Ammon's horn (tissue), 1 donor: ENCODE measurements at regions not wholly inside any gene's neighbourhood (a gene's known extent, or its start where the extent isn't known, plus 50 kb on each side); places are given as distances from the start of the nearest gene placed in this dataset.

Experiments
- DNase-seq: peaks from one replicate; pipeline ENCODE4 v3.0.0-alpha.2; 2016; ENCODE audit warnings: low spot score

DNA sequence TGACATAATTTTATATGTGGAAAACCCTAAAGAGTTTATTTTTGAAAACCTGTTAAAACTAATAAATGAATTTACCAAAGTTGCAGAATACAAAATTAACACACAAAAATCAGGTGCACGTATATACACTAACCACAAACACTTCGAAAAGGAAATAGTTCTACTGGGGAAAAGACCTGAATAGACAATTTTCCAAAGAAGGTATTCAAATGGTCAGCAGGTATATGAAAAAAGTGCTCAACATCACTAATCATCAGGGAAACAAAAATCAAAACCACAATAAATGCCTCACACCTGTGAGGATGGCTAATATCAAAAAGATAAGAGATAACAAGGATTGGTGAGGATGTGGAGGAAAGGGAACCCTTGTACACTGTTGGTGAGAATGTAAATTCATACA, 110.6 kb downstream of the PXDC1 start:
- no peak for DNase-seq

DNA sequence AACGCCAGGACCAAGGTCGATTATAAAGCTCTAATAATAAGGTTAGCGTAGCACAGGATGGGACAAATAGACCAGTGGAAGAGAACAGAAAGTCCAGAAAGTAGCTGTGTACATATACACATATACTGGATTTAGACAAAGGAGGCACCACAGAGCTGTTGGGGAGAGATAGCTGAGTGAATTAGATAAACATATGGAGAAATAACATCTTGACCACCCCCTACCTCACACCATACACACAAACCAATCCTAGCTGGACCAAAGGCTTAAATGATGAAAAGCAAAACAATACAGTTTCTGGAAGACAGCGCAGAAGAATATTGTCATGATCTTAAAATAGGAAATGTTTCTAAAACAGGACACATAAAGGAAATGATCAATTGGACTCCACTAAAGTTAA, 112.9 kb downstream of the PXDC1 start:
- no peak for DNase-seq

DNA sequence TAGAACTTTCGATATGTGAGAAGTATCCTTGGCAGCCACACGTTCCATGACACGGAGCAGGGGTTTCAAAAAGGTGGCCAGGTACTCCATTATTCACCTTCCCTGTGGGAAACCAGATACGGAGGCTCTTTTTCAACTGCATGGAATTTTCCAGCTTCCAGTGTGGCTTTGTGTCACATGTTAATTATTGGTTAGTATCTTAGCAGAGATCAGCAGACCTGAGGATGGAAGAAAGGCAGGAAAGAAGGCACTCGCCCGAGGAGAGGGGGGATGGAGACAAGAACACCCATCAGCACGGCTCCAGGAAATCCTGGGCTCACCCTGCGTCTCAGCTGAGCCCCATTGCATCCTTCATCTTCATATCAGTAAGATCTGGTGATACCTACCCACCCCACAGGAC, 115.5 kb downstream of the PXDC1 start:
- DNase-seq: no peak

DNA sequence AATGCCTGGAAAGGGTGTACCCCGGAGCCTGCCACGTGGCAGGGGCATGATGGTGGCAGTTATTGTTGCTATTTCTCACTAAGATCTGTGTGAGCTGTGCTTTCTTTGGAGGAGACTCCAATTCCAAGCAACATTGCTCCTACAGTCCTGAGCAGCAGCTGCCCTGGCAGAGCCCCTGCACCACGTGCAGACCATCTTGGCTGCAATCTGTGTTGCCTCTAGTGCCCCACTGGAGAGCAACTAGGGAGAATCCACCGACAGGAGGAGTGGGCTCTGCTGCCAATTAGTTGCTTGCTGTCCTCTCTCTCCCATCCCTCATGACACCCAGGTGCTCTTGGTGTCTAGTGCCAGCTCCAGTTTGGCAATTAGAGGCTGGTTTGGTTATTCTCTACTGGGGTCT, 116.0 kb downstream of the PXDC1 start:
- peak; percentile 55 for DNase-seq

DNA sequence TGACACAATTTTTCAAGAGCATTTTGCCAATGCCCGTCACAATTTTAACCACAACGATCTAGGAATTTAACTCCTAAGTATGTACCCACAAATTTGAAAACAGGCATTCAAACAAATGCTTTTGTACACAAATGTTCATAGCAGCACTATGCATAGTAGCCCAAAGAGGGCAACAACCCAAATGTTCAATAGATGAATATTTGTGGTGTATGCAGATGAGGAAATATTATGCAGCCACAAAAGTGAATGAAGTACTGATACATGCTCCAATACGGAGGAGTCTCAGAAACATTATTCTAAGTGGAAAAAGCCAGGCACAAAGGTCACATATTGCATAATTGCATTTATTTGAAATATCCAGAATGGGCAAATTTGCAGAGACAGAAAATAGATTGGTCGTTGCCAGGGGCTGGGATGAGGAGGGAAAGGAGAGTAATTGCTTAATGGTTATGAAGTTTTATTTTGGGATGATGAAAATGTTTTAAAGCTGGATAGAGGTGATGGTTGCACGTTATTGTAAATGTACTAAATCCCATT, 117.2 kb downstream of the PXDC1 start:
- no peak for DNase-seq

DNA sequence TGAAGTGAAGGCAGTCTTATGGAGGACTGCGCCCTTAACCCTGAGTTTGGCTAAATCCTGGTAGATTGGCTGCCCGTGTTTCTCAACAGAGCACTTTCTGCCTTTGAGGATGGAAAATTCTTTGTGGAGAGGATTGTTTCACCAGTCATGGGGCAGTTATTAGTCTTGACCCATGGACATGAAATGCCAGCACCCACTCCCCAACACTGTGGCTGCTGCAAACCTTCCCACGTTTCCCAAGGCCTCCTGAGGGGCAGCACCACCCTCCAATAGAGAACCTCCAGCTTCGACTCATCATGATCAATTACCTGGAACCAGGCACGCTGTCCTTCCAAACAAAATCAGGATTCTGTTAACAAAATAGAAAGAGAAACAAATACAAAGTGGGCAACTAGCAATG, 117.8 kb downstream of the PXDC1 start:
- no peak for DNase-seq

DNA sequence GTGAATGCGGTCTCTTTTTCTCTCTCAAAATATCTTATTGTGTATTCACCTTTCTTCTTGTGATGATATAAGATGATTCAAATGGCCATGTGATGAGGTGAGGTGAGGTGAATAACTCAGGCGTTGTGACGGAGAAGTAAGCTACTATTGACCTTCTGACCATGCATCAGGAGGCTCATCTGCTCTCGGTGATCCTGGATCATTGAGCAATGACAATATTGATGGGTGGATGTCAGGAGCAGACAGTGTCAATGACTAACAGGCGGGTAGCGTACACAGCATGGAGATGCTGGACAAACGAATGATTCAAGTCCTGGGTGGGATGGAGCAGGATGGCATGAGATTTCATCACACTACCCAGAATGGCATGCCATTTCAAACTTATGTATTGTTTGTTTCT, 119.6 kb downstream of the PXDC1 start:
- DNase-seq: no peak

DNA sequence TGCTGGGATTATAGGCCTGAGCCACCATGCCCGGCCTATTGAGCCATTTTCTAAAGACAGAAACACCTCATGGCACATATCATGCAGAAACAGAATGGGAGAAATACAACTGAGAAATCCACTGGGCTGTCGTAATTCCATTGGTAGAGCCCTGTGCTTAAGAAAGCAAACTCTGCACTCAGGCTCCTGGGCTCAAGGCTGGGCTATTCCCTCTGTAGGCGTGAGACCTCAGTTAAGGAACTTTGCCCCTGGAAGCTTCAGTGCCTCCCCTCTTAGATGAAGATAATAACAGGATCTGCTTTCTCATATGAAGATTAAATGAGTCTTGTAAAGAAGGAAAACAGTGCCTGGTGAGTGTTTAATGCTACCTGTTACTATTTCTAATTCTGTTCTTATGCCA, 120.3 kb downstream of the PXDC1 start:
- DNase-seq: no peak

DNA sequence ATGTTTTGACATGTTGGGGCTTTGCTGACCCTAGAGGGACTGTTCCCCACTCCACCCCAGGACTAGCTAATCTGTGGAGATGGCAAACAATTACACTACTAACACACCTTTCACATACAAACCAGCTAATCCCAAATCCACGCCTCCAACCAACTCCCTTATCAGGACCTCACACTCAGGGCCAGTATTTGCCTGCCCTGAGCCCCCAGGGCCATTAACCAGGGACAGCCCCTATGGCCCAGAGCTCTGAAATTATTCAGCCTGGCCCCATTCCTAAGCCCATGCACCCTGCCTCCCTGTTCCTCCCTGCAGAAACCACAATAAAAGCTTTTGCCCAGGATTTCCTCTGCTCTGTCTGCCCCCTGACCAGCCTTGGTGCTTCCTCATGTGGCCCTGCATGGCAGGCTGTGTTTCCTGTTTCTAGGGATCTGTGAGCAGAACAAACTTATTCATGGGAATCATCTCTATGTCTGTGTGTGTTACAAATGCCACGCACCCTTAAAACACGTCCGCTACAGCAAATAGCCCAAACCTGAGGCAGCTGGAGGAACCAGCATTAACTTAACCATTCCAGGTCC, 121.2 kb downstream of the PXDC1 start:
- no peak for DNase-seq

DNA sequence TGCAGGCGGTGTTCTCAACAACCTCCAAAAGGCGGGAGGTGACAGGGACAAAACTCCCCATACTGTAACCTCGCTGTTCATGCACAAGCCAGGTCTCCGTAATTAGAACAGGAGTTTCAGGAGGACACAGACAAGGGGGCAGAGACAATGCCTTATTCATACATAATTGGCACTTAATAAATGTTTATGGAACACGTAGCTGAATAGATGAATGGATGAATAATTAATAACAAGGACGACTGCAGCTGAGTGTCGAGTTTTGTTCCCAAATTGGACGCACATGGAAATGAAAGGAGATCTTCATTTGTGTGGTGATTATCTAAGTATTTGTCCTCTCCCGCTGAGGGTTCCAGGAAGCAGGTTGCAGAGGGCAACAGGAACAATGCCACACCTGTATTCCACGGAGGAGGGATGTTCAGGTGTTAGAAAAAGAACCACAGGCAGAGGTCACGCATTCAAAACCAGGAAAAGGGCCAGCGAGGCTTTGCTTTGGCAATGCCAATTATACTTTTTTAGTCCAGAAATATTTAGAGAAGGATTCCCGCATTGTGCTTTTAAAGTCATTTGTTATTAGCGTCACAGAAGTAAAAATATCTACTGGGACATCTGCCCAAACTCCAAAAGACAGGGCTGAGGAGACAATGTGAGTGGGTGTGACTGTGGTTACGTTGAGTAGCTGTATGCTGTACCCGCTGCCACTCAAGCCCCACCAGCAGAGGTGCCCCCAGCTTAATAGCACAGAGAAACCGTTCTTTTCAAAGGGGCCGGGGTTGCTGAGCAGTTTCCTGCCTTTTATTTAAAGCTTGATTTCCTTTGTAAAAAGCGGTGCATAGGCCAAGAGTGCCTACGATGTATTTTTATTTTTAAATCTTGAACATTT, 123.3 kb downstream of the PXDC1 start:
- DNase-seq: no peak

DNA sequence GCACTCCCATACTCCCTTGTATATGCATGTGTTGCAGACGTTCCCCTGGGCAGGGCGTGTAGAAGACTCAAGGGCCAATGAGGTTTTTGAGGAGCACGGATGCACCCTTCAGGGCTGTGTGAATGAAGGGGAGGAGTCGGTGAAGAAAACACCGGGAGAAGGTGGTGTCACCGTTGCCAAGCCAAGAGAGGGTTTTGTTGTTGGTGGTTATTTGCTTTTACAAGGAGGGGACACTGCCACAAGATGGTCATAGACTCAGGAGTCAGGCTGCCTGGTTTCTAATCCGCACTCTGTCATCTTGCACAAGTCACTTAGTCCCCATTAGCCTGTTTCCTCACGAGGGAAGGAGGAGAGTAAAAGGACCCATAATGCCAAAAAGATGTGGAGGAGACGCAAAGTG, 124.0 kb downstream of the PXDC1 start:
- DNase-seq: no peak

DNA sequence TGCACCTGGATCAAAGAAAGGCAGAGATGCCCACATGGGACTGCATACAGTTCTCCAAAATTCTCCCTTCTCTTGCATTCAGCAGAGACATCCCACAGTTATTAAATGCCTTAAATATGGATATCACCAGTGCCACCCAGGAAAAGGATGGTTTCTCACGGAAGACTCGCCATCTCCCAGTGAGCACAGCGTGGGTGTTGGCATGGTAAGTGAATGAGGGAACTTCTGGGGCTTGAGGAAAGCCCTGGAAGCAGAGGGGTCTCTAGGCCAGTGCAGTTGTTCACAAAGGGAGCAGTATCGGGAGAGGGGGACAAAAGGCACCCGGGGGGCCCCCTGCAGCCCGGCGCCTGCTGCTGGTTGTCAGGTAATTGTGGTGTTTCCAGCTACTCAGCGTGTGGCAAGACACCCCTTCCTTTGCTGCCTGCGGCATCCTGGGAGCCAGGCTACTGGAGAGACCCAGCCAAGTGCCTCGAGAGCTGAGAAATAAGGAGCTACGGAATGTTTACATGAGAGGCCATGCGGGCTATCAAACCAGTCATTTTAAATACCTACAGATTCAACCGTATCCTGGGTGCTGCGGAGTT, 125.4 kb downstream of the PXDC1 start:
- no peak for DNase-seq

DNA sequence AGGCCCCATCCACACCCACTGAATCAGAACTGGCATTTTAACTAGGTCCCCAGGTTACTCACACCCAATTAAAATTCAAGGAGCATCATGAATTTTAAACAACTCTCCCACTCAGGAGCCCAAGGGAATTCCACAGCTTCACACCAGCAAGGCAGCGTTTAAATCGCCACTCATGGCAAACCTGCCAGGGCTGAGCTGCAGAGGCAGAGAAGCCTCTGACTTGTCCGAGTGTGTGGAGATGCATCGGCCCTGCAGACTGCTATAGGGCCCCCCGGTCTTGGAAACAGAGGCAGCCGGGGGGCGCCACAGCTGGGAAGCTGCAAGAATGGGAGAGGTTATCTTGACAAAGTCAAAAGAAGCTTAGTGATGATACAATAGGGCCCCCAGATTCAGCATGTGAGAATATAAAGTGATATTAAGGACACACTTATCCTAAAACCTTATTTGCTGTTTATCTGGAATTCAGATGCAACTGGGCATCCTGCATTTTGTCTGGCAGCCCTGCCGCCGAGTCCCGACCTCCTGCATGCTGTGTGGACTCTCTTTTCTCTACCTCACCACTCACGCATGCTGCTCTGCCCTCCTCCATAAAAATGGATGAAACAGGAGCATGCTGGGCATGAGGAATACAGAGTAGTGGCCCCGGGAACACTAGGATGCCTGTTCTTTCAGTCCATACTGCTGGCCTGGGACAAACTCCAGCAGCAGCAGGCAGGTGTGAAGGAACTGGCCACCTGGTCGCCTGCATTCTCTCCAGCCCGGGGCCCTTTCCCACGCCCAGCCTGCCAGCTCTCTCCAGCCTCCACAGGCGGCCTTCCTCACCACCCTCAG, 126.1 kb downstream of the PXDC1 start:
- no peak for DNase-seq

DNA sequence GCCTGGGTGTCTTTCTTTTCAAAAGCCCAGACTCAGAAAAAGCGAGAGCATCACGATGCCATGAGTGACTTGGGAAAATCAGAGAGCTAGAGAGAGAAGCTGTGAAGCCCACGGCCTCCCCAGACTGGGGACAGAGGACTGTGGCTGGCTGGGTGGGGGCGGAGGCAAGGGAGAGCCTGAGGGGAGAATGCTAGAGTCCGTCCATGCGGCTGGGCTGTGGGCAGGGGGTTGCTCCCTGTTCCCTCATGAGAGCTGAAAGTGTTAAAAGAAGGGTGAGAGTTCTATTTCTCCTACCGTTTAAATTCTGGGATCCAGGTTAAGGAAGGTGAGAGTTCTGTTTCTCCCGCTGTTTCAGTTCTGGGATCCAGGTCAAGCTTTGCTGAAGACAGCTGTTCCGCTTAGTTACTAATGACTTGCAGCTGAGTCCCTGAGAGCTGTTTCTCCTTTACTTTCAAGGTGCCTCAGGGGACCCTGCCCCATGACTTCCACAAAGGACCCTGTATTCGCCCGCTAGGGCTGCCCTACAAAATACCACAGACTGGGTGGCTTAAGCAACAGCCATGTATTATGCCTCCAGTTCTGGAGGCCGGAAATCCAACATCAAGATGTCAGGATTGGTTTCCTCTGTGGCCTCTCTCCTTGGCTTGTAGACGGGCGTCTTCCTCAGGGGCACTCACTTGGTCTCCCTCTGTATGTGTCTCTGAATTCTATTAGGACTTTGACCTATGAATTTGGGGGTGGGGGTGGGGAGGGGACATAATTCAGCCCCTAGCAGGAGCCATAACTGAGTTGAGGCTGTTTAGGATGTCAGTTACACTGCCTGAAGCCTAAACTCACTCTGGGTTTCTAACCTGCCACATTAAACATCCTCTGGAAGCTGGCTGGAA, 127.0 kb downstream of the PXDC1 start:
- DNase-seq: no peak

DNA sequence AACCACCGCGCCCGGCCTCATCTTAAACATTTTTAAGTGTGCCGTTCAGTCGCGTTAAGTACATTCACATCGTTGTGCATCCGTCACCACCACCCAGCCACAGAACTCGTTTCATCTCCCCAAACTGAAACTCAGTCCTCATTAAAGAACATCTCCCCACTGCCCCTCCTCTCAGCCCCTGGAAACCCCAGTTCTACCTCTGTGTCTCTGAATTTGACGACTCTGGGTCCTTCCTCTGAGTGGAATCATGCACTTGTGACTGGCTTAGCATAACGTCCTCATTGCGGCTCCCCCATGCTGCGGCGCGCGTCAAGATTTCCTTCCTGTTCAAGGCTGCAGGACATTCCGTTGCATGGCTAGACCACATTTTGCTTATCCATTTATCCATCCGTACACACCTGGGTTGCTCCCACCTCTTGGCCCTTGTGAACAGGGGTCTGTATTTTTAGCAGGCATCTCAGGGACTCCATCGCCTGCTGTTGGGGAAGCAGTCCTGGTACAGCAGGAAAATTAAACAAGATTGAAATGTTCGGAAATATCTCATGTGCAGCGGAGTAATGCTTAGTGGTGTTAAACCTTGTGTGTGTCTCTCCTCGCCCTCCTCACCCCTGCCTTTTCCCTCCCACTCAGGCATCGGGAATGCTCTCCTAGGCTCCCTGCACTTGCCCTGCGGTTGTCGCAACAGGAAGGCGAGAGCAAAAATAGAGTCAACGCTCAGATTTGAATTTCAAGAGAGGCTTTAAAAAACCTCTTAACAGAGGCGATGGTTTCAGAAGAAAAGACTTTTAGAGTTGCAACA, 127.9 kb downstream of the PXDC1 start:
- no peak for DNase-seq

DNA sequence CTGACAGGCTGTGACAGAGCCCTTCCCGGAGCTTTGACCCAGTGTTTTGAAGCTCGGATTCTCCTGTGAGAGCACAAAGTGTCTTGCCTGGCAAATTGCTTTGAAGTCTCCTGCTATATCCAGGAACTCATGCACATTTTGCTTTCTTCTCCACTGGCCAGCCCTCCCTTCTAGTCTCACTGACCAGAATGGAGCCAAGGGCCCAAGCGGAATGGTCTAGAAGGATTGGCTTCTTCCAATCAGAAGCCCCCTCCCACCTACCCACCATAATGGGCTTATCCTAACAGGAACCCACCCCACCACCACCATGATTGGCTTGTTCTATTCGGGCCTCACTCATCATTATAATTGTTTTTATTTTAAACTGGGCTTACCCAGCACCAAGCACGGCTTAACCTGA, 130.1 kb downstream of the PXDC1 start:
- no peak for DNase-seq

DNA sequence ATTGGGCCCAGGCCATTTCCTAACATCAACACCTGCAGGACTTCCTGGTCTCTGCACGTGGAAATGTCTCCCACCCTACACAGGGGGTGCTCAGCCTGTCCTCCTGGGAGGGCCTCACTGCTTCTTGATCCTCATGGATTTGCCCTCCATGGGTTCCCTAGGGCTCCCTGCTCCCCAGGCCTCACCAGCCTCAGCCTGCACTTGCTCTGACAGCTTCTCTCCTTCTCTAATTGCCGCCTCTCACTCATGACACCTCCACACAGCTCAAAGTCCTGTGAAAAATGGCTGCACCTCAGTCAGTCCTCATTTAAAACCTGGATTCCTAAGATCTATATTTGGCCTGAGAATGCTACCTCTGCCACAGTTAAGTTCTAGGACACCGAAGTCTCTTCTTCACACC, 130.6 kb downstream of the PXDC1 start:
- no peak for DNase-seq

DNA sequence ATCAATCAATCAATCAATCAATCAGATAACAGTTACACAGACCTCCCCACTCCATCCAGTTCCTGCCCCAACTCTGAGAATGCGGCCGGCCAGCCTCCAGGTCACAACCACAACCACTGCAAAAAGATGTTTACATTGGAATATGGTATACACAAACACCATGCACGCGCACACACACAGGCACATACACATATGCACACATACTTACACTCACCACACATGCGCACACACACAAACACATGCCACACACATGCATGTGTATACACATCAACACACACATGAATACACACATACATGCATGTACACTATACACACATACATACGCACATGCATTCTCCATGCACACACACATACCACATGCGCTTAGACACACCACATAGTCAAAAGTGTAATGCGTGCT, 131.1 kb downstream of the PXDC1 start:
- no peak for DNase-seq

DNA sequence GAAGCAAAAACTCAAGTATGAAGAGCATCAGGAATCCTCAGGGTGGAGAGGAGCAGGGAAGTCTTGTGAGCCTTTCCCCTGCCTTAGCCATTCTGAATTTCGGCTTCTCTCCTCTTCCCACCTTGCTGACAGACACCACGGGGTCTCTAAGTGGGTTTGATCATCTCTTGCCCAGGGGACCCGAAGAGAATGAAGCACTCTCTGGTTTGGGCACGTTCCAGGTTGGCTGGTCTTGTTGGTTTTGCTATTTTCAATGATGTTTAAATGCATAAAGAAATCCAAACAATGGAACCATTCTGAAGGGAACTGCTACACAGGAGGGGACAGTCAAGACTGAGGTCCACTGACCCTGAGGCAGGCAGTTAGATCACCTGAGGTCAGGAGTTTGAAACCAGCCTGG, 131.7 kb downstream of the PXDC1 start:
- no peak for DNase-seq

DNA sequence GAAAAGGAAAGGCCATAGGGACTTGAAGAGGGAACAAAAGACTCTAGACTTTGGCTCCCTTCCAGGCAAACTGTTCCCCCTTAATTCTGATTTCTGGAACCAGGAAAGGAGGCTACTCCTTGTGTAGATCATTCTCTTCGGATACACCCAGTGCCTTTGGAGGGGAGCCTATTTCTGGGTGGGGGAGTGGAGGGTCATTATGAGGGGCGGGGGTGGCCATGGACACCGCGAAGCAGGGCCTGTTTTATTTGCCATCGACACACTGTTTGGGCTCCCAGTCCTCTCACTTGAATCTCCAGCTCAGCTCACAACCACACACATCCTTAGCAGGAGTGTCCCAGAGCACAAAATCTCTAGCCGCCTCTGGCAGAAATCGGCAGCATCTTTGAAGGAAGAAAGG, 132.3 kb downstream of the PXDC1 start:
- DNase-seq: no peak

DNA sequence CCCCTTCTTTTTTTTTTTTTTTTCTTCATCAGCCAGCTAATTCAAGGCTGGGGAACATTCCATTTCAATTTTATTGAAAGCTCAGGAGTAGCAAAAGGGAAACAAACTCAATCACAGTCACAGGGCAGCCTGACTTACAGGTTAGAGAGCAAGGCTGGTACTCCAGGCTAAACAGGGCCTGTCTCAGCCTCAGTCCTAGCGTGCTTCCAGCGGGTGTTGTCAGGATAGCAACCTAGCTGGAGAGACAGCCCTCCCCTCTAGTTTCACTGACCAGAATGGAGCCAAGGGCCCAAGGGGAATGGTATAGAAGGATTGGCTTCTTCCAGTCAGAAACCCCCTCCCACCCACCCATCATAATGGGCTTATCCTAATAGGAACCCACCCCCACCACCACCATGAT, 132.9 kb downstream of the PXDC1 start:
- DNase-seq: no peak
